Caco-2 (cell line): ENCODE measurements at regions not wholly inside any gene's neighbourhood (a gene's known extent, or its start where the extent isn't known, plus 50 kb on each side); places are given as distances from the start of the nearest gene placed in this dataset.
"Not testable (repeated sequence)": the region's sequence is repeated elsewhere in the genome, so short reads cannot be mapped to it uniquely, and the experiment has no call there.

Source experiments
- BruUV-seq: library from RNA; stranded (reverse); fragments of 400-500 nt; replicated peaks from 2 replicates; lab custom pipeline; 2021; lab: Mats Ljungman, UMichigan
- CTCF ChIA-PET: fragments of 300-600 bp; sonication (Branson Sonifier 250); formaldehyde crosslinking; loops from one replicate; lab custom pipeline; 2022; ENCODE audit warnings: antibody characterized with exemption; lab: Charles Lee
- POLR2A ChIA-PET: fragments of 300-600 bp; sonication (Branson Sonifier 250); formaldehyde crosslinking; loops from one replicate; lab custom pipeline; 2022; ENCODE audit warnings: antibody characterized with exemption; lab: Charles Lee
- DNase-seq, 2 experiments: peaks; one replicate each; pipeline versions ENCODE4 v3.0.0 to v3.0.0-alpha.2; 2020 to 2022
- H3K27me3 ChIP-seq: replicated peaks from 2 replicates; pipeline ENCODE4 v1.6.0; 2011; ENCODE audit warnings: low read length; ENCODE audit not compliant: control insufficient read depth, insufficient read depth
- H3K36me3 ChIP-seq: 2 replicates; pipeline ENCODE4 v1.5.1; 2011; ENCODE audit warnings: low read length; ENCODE audit not compliant: control insufficient read depth, insufficient read depth
- H3K4me1 ChIP-seq: fragments of 250-450 bp; sonication (Bioruptor Pico); 2 replicates; pipeline ENCODE4 v1.5.1; 2020; ENCODE audit warnings: mild to moderate bottlenecking
- H3K4me3 ChIP-seq: 2 replicates; pipeline ENCODE4 v1.5.1; 2011; ENCODE audit warnings: low read depth, mild to moderate bottlenecking, control low read depth, low read length
- H3K9me3 ChIP-seq: fragments of 250-450 bp; sonication (Bioruptor Pico); 2 replicates; pipeline ENCODE4 v1.5.1; 2020; ENCODE audit warnings: mild to moderate bottlenecking, moderate library complexity
- H3K27ac Mint-ChIP-seq: one replicate; pipeline ENCODE4 v1.8.0; 2022; ENCODE audit warnings: mixed read lengths; ENCODE audit not compliant: unreplicated experiment
- H3K27me3 Mint-ChIP-seq: one replicate; pipeline ENCODE4 v1.8.0; 2022; ENCODE audit warnings: mixed read lengths; ENCODE audit not compliant: insufficient read depth, unreplicated experiment
- H3K36me3 Mint-ChIP-seq: one replicate; pipeline ENCODE4 v1.8.0; 2022; ENCODE audit warnings: mild to moderate bottlenecking, mixed read lengths; ENCODE audit not compliant: insufficient read depth, unreplicated experiment
- H3K4me1 Mint-ChIP-seq: one replicate; pipeline ENCODE4 v1.8.0; 2022; ENCODE audit warnings: low read depth, mixed read lengths; ENCODE audit not compliant: unreplicated experiment
- H3K4me3 Mint-ChIP-seq: one replicate; pipeline ENCODE4 v1.8.0; 2022; ENCODE audit warnings: mild to moderate bottlenecking, moderate library complexity, mixed read lengths; ENCODE audit not compliant: unreplicated experiment
- H3K9me3 Mint-ChIP-seq: one replicate; pipeline ENCODE4 v1.8.0; 2022; ENCODE audit warnings: mixed read lengths; ENCODE audit not compliant: unreplicated experiment
- intact Hi-C: fragments of 100-400 bp; cut with micrococcal nuclease; formaldehyde crosslinking; loops from one replicate; pipeline ENCODE4 v1.10.0; 2022; ENCODE audit not compliant: unreplicated experiment
- TF ChIP-seq, protein P1 (sequence below), 2 experiments: fragments of 200-600 bp in 1 of 2; IDR thresholded peaks; 1 replicate in 1 of 2; 2 replicates in 1 of 2; pipeline versions ENCODE4 v1.5.1 to v1.8.0; 2011 to 2022; ENCODE audit warnings: antibody characterized with exemption in 1 of 2, control low read depth in 1 of 2, inconsistent platforms in 1 of 2, low read depth in 1 of 2, low read length in 1 of 2, mild to moderate bottlenecking in 1 of 2, moderate library complexity in 1 of 2; ENCODE audit not compliant: insufficient read depth in 1 of 2, severe bottlenecking in 1 of 2, unreplicated experiment in 1 of 2

DNA sequence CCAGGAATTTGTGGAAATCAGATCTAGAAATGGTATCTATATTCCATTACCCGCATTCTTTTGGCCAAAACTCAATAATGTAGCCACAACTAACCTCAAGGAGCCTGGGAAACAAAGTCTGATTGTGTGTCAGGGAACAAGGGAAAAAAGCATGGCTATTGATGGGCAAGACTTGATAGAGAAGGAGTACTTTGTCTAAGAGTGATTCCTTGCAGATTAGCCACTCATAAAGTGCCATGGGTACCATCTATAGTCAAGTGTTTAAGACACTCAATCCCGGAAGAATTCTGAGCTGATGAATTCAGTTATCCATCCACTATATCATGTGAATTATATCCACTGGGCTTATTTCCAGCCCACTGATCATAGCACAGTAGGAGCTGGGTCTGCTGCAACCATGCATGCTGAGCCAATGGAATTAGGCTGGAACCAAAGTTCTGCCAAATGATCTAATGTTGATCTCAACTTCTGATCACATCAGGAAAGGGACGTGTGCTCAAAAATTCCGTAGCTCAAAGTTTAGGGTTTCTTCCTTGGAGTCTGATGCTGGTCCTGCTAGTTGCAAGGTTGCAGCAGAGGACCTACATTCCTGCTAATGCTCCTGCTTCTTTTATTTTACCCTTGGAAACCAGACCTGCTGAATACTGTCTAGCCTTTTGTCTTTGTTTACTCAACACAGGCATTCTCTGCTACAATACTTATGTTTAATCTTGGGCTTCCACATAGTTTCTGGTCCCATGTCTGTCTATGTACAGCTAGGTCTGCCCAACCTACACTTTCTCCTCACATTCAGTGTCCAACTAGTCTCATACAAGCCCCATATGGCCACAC is 629.7 kb downstream of the IRS1 start:
- BruUV-seq, result no TSS peak
- CTCF ChIA-PET, result no interaction called here
- Mint-ChIP-seq H3K4me3 (no peak overlapping the region), H3K27ac (no peak overlapping the region), H3K4me1 (no peaks in the 10 kb centered on the region), H3K36me3 (no peaks in the 10 kb centered on the region), H3K27me3 (no peaks in the 10 kb centered on the region), H3K9me3 (peaks cover 14% of the 10 kb centered on the region)
- no peaks in the 10 kb centered on the region for H3K36me3 ChIP-seq
- TF ChIP-seq, protein P1, sequence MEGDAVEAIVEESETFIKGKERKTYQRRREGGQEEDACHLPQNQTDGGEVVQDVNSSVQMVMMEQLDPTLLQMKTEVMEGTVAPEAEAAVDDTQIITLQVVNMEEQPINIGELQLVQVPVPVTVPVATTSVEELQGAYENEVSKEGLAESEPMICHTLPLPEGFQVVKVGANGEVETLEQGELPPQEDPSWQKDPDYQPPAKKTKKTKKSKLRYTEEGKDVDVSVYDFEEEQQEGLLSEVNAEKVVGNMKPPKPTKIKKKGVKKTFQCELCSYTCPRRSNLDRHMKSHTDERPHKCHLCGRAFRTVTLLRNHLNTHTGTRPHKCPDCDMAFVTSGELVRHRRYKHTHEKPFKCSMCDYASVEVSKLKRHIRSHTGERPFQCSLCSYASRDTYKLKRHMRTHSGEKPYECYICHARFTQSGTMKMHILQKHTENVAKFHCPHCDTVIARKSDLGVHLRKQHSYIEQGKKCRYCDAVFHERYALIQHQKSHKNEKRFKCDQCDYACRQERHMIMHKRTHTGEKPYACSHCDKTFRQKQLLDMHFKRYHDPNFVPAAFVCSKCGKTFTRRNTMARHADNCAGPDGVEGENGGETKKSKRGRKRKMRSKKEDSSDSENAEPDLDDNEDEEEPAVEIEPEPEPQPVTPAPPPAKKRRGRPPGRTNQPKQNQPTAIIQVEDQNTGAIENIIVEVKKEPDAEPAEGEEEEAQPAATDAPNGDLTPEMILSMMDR (IDR thresholded peaks at IDR 0.05; ENCODE audit: insufficient read depth in 1 of 2, low read depth in 1 of 2, low read length in 1 of 2, severe bottlenecking in 1 of 2, unreplicated experiment in 1 of 2), result no peak
- H3K4me1 ChIP-seq, result peaks cover 11% of the 10 kb centered on the region; the same call in 1 of the 2 replicates
- H3K9me3 ChIP-seq, result peaks cover 3% of the 10 kb centered on the region; the same call in 1 of the 2 replicates
- no peaks in the 10 kb centered on the region for H3K27me3 ChIP-seq
- no peak for DNase-seq
- intact Hi-C loops, result no loop called here
- H3K4me3 ChIP-seq, result no peak overlapping the region
- POLR2A ChIA-PET, result no interaction called here

DNA sequence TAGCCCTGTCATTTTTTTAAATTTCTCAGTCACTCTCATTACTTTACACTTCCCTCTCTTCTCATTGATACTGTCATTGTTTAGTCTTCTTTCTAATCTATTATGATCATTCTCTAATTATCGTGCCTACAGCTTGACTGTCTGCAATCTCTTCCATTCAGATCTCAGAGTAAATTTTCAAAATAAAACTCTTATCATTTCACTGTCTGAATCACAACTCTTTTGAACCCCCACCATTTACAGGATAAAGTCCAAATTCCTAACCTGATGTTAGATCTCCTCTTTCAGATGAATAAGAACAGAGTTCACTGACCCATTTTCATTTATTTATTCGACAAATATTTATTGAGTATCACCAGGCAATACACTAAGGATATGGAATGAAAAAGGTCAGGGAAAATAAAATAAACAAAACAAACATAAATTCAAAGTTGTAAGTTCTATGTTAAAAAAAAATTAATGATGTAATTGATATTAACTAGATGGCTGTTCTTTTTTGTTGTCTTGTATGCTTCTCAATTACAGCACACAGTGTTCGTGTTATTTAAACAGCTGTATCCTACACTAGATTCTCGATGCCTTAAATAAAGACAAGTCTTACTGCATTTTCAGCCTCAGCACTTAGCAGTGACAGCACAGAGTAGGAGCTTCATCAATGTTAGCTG is 631.0 kb downstream of the IRS1 start:
- no TSS peak for BruUV-seq
- Histone ChIP-seq H3K27me3 (no peaks in the 10 kb centered on the region), H3K36me3 (no peaks in the 10 kb centered on the region), H3K9me3 (peaks cover 3% of the 10 kb centered on the region; the same call in 1 of the 2 replicates), H3K4me3 (no peak overlapping the region), H3K4me1 (peaks cover 11% of the 10 kb centered on the region; the same call in 1 of the 2 replicates)
- ChIA-PET CTCF (no interaction called here), POLR2A (no interaction called here)
- Mint-ChIP-seq H3K4me1 (no peaks in the 10 kb centered on the region), H3K27ac (no peak overlapping the region), H3K36me3 (no peaks in the 10 kb centered on the region), H3K9me3 (peaks cover 7% of the 10 kb centered on the region), H3K4me3 (no peak overlapping the region), H3K27me3 (no peaks in the 10 kb centered on the region)
- intact Hi-C loops, result no loop called here
- TF ChIP-seq, protein P1 (IDR thresholded peaks at IDR 0.05; ENCODE audit: insufficient read depth in 1 of 2, low read depth in 1 of 2, low read length in 1 of 2, severe bottlenecking in 1 of 2, unreplicated experiment in 1 of 2), result no peak
- no peak for DNase-seq

DNA sequence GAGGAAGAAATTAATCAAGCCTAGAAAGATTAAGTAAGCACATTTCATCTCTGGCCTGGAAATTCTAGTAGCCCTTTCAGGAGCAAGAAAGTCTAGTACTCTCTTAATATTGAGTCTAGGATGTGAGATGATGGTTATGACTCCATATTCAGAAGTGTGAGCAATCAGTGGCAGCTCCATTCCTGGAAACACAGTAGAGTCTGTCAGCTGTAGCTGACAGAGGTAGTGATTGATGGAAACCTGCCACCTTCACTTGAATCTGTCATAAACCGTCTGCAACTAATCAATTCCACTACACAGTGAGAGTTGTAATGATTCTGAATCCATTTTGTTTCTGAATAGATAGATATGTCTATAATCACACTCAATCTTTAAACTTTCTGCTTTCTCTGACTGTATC is 635.1 kb downstream of the IRS1 start:
- ChIA-PET POLR2A (no interaction called here), CTCF (no interaction called here)
- TF ChIP-seq, protein P1 (IDR thresholded peaks at IDR 0.05; ENCODE audit: insufficient read depth in 1 of 2, low read depth in 1 of 2, low read length in 1 of 2, severe bottlenecking in 1 of 2, unreplicated experiment in 1 of 2), result no peak

DNA sequence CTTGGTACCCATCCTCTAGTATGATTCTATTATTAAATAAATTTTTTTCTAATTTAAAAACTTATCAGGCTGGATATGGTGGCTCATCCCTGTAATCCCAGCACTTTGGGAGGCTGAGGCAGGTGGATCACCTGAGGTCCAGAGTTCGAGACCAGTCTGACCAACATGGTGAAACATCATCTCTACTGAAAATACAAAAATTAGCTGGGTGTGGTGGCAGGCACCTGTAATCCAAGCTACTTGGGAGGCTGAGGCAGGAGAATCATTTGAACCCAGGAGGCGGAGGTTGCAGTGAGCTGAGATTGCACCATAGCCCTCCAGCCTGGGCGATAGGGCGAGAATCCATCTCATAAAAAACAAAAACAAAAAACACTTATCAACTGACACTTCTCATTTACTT is 639.0 kb downstream of the IRS1 start:
- Mint-ChIP-seq H3K4me1 (peaks cover 11% of the 10 kb centered on the region), H3K27ac (peak overlapping the region; percentile 85), H3K4me3 (peak overlapping the region; percentile 31)
- H3K9me3 Mint-ChIP-seq, H3K9me3 ChIP-seq, H3K36me3 Mint-ChIP-seq, H3K27me3 ChIP-seq, CTCF ChIA-PET, H3K27me3 Mint-ChIP-seq, H3K36me3 ChIP-seq, H3K4me3 ChIP-seq, DNase-seq, POLR2A ChIA-PET, BruUV-seq: not testable (repeated sequence)
- H3K4me1 ChIP-seq, result peaks cover 32% of the 10 kb centered on the region
- intact Hi-C loops, result loop anchor here (1.0 to 5.0 kb wide), 2 partner anchors 23 to 43 kb away; no protein-coding TSS in a partner anchor

More for the DNA sequence above, 635.1 kb downstream of the IRS1 start:
- DNase-seq, result no peak
- H3K9me3 ChIP-seq, result peaks cover 9% of the 10 kb centered on the region; the same call in 1 of the 2 replicates
- H3K27me3 ChIP-seq, result no peaks in the 10 kb centered on the region
- no peak overlapping the region for H3K4me3 Mint-ChIP-seq
- H3K27ac Mint-ChIP-seq, result no peak overlapping the region
- intact Hi-C loops, result loop anchor here (5.0 kb wide), 1 partner anchor 47 kb away; no protein-coding TSS in a partner anchor
- no peaks in the 10 kb centered on the region for H3K27me3 Mint-ChIP-seq
- no peaks in the 10 kb centered on the region for H3K9me3 Mint-ChIP-seq
- no peaks in the 10 kb centered on the region for H3K36me3 Mint-ChIP-seq
- BruUV-seq, result no TSS peak
- H3K4me3 ChIP-seq, result no peak overlapping the region
- H3K4me1 ChIP-seq, result peaks cover 30% of the 10 kb centered on the region
- H3K36me3 ChIP-seq, result no peaks in the 10 kb centered on the region
- H3K4me1 Mint-ChIP-seq, result peaks cover 6% of the 10 kb centered on the region
